Choroid plexus epithelial cell (primary cell): ENCODE measurements at regions not wholly inside any gene's neighbourhood (a gene's known extent, or its start where the extent isn't known, plus 50 kb on each side); places are given as distances from the start of the nearest gene placed in this dataset.

Experiments used
- DNase-seq: peaks from one replicate; pipeline ENCODE4 v3.0.0-alpha.2; 2010; ENCODE audit warnings: low read depth
- H3K4me3 ChIP-seq: 2 replicates; pipeline ENCODE4 v1.5.1; 2011; ENCODE audit warnings: low read depth, mild to moderate bottlenecking, control low read depth, low read length, moderate library complexity
- CTCF ChIP-seq: conservative IDR thresholded peaks from 2 replicates; pipeline ENCODE4 v1.5.1; 2011; ENCODE audit warnings: low read depth, mild to moderate bottlenecking, control low read depth, inconsistent platforms, low read length, moderate library complexity

GRCh38 chr7:84258628-84259027, 64.0 kb upstream of the SEMA3A start:
- DNase-seq: peak; percentile 46
- H3K4me3 ChIP-seq: no peak overlapping the region
- TF ChIP-seq CTCF: no peak

GRCh38 chr7:84256571-84256971, 62.0 kb upstream of the SEMA3A start:
- no peak overlapping the region for H3K4me3 ChIP-seq

GRCh38 chr7:84251277-84251781, 56.7 kb upstream of the SEMA3A start:
- DNase-seq: peak; percentile 77
- H3K4me3 ChIP-seq: no peak overlapping the region
- no peak for TF ChIP-seq CTCF

More at GRCh38 chr7:84256571-84256971, 62.0 kb upstream of the SEMA3A start:
- no peak for DNase-seq
- no peak for TF ChIP-seq CTCF

DNA sequence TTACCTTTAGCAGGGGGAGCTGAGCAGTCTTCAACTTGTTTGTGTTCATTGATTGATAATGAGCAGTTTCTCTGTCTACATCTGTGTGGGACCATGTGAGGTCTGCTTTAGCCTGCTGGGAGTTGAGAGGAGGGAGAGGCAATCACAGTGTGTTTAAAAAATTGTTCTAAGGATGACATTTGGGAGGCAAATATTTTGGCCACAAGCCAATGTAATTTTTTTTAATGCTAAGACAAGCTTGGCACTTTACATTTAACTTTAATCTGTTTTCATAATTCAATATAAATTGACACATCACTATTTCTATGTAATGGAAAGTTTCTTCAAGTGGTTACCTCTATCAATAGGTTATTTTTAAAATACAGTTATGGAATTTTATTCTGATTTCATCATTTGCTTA, 55.9 kb upstream of the SEMA3A start:
- no peak overlapping the region for H3K4me3 ChIP-seq
- no peak for TF ChIP-seq CTCF
- no peak for DNase-seq

- no peak for TF ChIP-seq CTCF
- H3K4me3 ChIP-seq: no peak overlapping the region
- DNase-seq: no peak
Measured at GRCh38 chr7:84249656-84250055, 55.1 kb upstream of the SEMA3A start.

GRCh38 chr7:84248843-84249242, 54.3 kb upstream of the SEMA3A start:
- TF ChIP-seq CTCF: no peak
- no peak for DNase-seq
- no peak overlapping the region for H3K4me3 ChIP-seq

DNA sequence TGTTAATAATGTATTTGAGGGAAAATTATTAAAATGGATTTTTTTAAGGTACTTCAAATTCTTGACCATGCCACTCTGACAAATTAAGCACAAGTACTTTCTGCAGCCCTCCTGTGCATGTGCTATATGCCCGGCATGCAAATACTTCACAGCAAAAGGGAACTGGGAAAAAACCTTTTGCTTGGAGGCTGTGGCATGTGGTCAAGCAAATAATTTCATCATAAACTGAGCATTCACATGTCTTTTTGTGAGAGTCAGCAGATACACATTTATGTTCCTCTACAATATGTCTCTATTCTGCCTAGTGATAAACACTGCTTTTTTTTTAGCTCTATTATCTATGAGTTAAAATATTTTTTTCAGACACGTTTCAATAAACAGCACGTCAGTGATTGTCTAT, 53.7 kb upstream of the SEMA3A start:
- H3K4me3 ChIP-seq: no peak overlapping the region
- DNase-seq: peak; percentile 77
- TF ChIP-seq CTCF: no peak
